IMR-90 (cell line): ENCODE measurements at regions not wholly inside any gene's neighbourhood (a gene's known extent, or its start where the extent isn't known, plus 50 kb on each side); places are given as distances from the start of the nearest gene placed in this dataset.

Source experiments
- ATAC-seq: fragments of 200-7000 bp; cut with Tn5 transposase; 2 replicates; pipeline ENCODE4 v1.9.1; 2020; ENCODE audit warnings: low read depth, mild to moderate bottlenecking, moderate library complexity
- BruUV-seq: library from RNA; stranded (reverse); fragments of 400-500 nt; replicated peaks from 2 replicates; lab custom pipeline; 2021; lab: Mats Ljungman, UMichigan
- CTCF ChIA-PET: fragments of 300-600 bp; formaldehyde crosslinking; extraction: SDS; loops from one replicate; lab custom pipeline; 2021; ENCODE audit warnings: antibody characterized with exemption; lab: Yijun Ruan, JAX
- POLR2A ChIA-PET: fragments of 300-600 bp; sonication (Branson Sonifier 250); formaldehyde crosslinking; loops from one replicate; lab custom pipeline; 2022; ENCODE audit warnings: antibody characterized with exemption; ENCODE audit not compliant: unreplicated experiment; lab: Charles Lee
- DNase-seq: peaks from one replicate; pipeline ENCODE4 v3.0.0; 2013
- H2AFZ ChIP-seq: replicated peaks from 2 replicates; pipeline ENCODE3; 2013; ENCODE audit warnings: low read length, mild to moderate bottlenecking; ENCODE audit not compliant: poor library complexity
- H2AK5ac ChIP-seq: 2 replicates; pipeline ENCODE4 v1.6.1; 2013; ENCODE audit warnings: low read depth, low read length, inconsistent platforms
- H2AK9ac ChIP-seq: replicated peaks from 2 replicates; pipeline ENCODE3; 2013; ENCODE audit warnings: mild to moderate bottlenecking, low read depth, low read length, moderate library complexity; ENCODE audit not compliant: poor library complexity
- H2BK120ac ChIP-seq: 2 replicates; pipeline ENCODE4 v1.6.1; 2013; ENCODE audit warnings: low read depth, low read length, inconsistent platforms
- H2BK15ac ChIP-seq: 3 replicates; pipeline ENCODE4 v1.6.1; 2013; ENCODE audit warnings: low read depth, low read length, inconsistent platforms
- H2BK20ac ChIP-seq: 2 replicates; pipeline ENCODE4 v1.6.1; 2013; ENCODE audit warnings: low read depth, mild to moderate bottlenecking, inconsistent platforms, low read length, moderate library complexity
- H2BK5ac ChIP-seq: 2 replicates; pipeline ENCODE4 v1.6.1; 2013; ENCODE audit warnings: mild to moderate bottlenecking, low read depth, low read length, inconsistent platforms; ENCODE audit not compliant: poor library complexity, severe bottlenecking
- H3K14ac ChIP-seq: replicated peaks from 2 replicates; pipeline ENCODE4 v1.6.1; 2013; ENCODE audit warnings: low read depth, low read length, inconsistent platforms
- H3K18ac ChIP-seq: 2 replicates; pipeline ENCODE4 v1.6.1; 2013; ENCODE audit warnings: low read depth, low read length, control low read depth
- H3K23ac ChIP-seq: 2 replicates; pipeline ENCODE4 v1.6.1; 2013; ENCODE audit warnings: low read depth, low read length, inconsistent platforms
- H3K27ac ChIP-seq: 2 replicates; pipeline ENCODE4 v1.5.1; 2013; ENCODE audit warnings: mild to moderate bottlenecking, control low read depth, low read length; ENCODE audit not compliant: insufficient read depth
- H3K27me3 ChIP-seq: 2 replicates; pipeline ENCODE4 v1.6.1; 2013; ENCODE audit warnings: low read length; ENCODE audit not compliant: control insufficient read depth, insufficient read depth
- H3K36me3 ChIP-seq: 2 replicates; pipeline ENCODE4 v1.6.1; 2013; ENCODE audit warnings: low read length, mixed read lengths; ENCODE audit not compliant: control insufficient read depth, insufficient read depth
- H3K4ac ChIP-seq: 2 replicates; pipeline ENCODE4 v1.6.1; 2013; ENCODE audit warnings: low read depth, low read length, inconsistent platforms
- H3K4me1 ChIP-seq: 2 replicates; pipeline ENCODE4 v1.6.1; 2013; ENCODE audit warnings: low read length, mixed read lengths; ENCODE audit not compliant: control insufficient read depth, insufficient read depth
- H3K4me2 ChIP-seq: 2 replicates; pipeline ENCODE4 v1.6.1; 2013; ENCODE audit warnings: low read depth, mild to moderate bottlenecking, control low read depth, low read length, moderate library complexity
- H3K4me3 ChIP-seq: 2 replicates; pipeline ENCODE4 v1.5.1; 2013; ENCODE audit warnings: low read depth, mild to moderate bottlenecking, control low read depth, low read length, moderate library complexity; ENCODE audit not compliant: insufficient read depth
- H3K56ac ChIP-seq: 2 replicates; pipeline ENCODE4 v1.6.1; 2013; ENCODE audit warnings: low read length, inconsistent platforms; ENCODE audit not compliant: insufficient read depth; ENCODE audit errors: extremely low read depth
- H3K79me1 ChIP-seq, 2 experiments: 2 replicates each; pipeline ENCODE4 v1.6.1; 2013; ENCODE audit warnings: low read length in 2 of 2, inconsistent platforms in 1 of 2, low read depth in 1 of 2
- H3K9ac ChIP-seq: 2 replicates; pipeline ENCODE4 v1.6.1; 2013; ENCODE audit warnings: low read depth, low read length, control low read depth
- H3K9me1 ChIP-seq: 2 replicates; pipeline ENCODE4 v1.6.1; 2013; ENCODE audit warnings: low read length, inconsistent platforms; ENCODE audit not compliant: insufficient read depth
- H3K9me3 ChIP-seq: 2 replicates; pipeline ENCODE4 v1.6.1; 2013; ENCODE audit warnings: low read length; ENCODE audit not compliant: control insufficient read depth, insufficient read depth
- H4K20me1 ChIP-seq: 2 replicates; pipeline ENCODE4 v1.6.1; 2013; ENCODE audit warnings: low read length, inconsistent platforms; ENCODE audit not compliant: insufficient read depth
- H4K5ac ChIP-seq: 2 replicates; pipeline ENCODE4 v1.6.1; 2013; ENCODE audit warnings: mild to moderate bottlenecking, low read depth, low read length, control low read depth
- H4K8ac ChIP-seq, 2 experiments: 2 replicates each; pipeline ENCODE4 v1.6.1; 2013; ENCODE audit warnings: low read depth in 2 of 2, low read length in 2 of 2, control low read depth in 1 of 2, inconsistent platforms in 1 of 2
- H4K91ac ChIP-seq: 2 replicates; pipeline ENCODE4 v1.6.1; 2013; ENCODE audit warnings: low read depth, low read length, inconsistent platforms; ENCODE audit not compliant: insufficient read depth
- FOS ChIP-seq: fragments of 150-350 bp; IDR thresholded peaks from 2 replicates; pipeline ENCODE4 v1.6.1; 2016; ENCODE audit warnings: low read depth, low read length
- MAZ ChIP-seq: IDR thresholded peaks from 2 replicates; pipeline ENCODE4 v1.6.1; 2012; ENCODE audit warnings: low read depth, mild to moderate bottlenecking, low read length, improper control_type of control experiment, moderate library complexity, borderline replicate concordance
- MXI1 ChIP-seq: IDR thresholded peaks from 2 replicates; pipeline ENCODE4 v1.6.1; 2012; ENCODE audit warnings: low read depth, mild to moderate bottlenecking, low read length, moderate library complexity, borderline replicate concordance
- SMC3 ChIP-seq: fragments of 150-350 bp; IDR thresholded peaks from 2 replicates; pipeline ENCODE4 v1.6.1; 2016; ENCODE audit warnings: low read depth, mild to moderate bottlenecking, antibody characterized with exemption, low read length, moderate library complexity
- WGBS, 2 experiments: methylation state at CpG; one replicate each; pipeline versions ENCODE4 v1.1.5 to v1.1.7; 2013; ENCODE audit warnings: missing lambda C conversion rate in 2 of 2; ENCODE audit not compliant: insufficient read length in 1 of 2; ENCODE audit errors: extremely low coverage in 2 of 2; 5-methylcytosine and 5-hydroxymethylcytosine counted together
- dilution Hi-C: fragments of 300-500 bp; cut with HindIII; formaldehyde crosslinking; loops from one replicate; pipeline ENCODE4 v1.14.3; 2018; ENCODE audit warnings: low sequenced_read_pairs; ENCODE audit not compliant: unreplicated experiment
- in situ Hi-C: fragments of 300-500 bp; cut with MboI; formaldehyde crosslinking; loops from 3 replicates; pipeline ENCODE4 v1.14.3; 2019; ENCODE audit warnings: low sequenced_read_pairs, inconsistent platforms, mixed read lengths
- intact Hi-C: fragments of 100-400 bp; cut with micrococcal nuclease; formaldehyde crosslinking; loops from 2 replicates; pipeline ENCODE4 v1.10.0; 2022
- TF ChIP-seq, protein P1 (sequence below): fragments of 150-350 bp; IDR thresholded peaks from 2 replicates; pipeline ENCODE4 v1.6.1; 2016; ENCODE audit warnings: low read depth, mild to moderate bottlenecking, low read length, moderate library complexity, borderline replicate concordance
- TF ChIP-seq, protein P2 (sequence below): conservative IDR thresholded peaks from 2 replicates; pipeline ENCODE4 v1.5.1; 2012; ENCODE audit warnings: mild to moderate bottlenecking, low read depth, low read length, improper control_type of control experiment

DNA sequence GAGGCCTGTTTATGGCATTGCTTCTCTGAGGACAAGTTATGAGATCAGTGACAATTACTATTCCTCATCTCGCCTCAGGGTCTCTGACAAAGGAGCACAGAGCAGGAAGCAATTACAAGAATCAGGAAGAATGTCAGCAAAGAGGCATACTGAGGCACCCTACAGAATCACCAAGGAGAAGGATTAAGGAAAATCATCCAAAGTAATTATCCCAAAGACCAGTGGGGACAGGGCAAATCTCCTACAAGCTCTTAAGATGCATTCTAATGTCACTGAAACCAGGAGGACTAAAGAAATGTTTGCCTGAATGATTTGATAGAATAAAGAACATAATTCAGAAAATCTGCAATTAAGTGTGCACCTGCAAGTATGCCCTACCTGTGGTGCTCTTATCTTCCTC, 206.2 kb downstream of the RCHY1 start:
- no peaks in the 10 kb centered on the region for H3K79me1 ChIP-seq
- H2BK5ac ChIP-seq = no peak overlapping the region
- POLR2A ChIA-PET = no interaction called here
- H3K4me1 ChIP-seq = no peaks in the 10 kb centered on the region; the same call in 1 of the 2 replicates
- no peak overlapping the region for H3K4me2 ChIP-seq
- DNase-seq (no peak), ATAC-seq (no peak)
- H4K5ac ChIP-seq = no peak overlapping the region
- TF ChIP-seq MXI1 (no peak), MAZ (no peak), FOS (no peak), SMC3 (no peak)
- TF ChIP-seq, protein P1, sequence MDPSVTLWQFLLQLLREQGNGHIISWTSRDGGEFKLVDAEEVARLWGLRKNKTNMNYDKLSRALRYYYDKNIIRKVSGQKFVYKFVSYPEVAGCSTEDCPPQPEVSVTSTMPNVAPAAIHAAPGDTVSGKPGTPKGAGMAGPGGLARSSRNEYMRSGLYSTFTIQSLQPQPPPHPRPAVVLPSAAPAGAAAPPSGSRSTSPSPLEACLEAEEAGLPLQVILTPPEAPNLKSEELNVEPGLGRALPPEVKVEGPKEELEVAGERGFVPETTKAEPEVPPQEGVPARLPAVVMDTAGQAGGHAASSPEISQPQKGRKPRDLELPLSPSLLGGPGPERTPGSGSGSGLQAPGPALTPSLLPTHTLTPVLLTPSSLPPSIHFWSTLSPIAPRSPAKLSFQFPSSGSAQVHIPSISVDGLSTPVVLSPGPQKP = no peak
- TF ChIP-seq, protein P2, sequence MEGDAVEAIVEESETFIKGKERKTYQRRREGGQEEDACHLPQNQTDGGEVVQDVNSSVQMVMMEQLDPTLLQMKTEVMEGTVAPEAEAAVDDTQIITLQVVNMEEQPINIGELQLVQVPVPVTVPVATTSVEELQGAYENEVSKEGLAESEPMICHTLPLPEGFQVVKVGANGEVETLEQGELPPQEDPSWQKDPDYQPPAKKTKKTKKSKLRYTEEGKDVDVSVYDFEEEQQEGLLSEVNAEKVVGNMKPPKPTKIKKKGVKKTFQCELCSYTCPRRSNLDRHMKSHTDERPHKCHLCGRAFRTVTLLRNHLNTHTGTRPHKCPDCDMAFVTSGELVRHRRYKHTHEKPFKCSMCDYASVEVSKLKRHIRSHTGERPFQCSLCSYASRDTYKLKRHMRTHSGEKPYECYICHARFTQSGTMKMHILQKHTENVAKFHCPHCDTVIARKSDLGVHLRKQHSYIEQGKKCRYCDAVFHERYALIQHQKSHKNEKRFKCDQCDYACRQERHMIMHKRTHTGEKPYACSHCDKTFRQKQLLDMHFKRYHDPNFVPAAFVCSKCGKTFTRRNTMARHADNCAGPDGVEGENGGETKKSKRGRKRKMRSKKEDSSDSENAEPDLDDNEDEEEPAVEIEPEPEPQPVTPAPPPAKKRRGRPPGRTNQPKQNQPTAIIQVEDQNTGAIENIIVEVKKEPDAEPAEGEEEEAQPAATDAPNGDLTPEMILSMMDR = no peak
- no peak overlapping the region for H3K14ac ChIP-seq
- H3K4ac ChIP-seq = no peak overlapping the region
- no peak overlapping the region for H3K18ac ChIP-seq
- no peak overlapping the region for H2AK5ac ChIP-seq
- H3K36me3 ChIP-seq = no peaks in the 10 kb centered on the region
- no peaks in the 10 kb centered on the region for H3K9me1 ChIP-seq
- H3K9ac ChIP-seq = no peak overlapping the region
- dilution Hi-C loops = no loop called here
- no peak overlapping the region for H3K23ac ChIP-seq
- WGBS, 2 experiments = no CpG with 5 or more reads among the region's 1 CpG
- H3K56ac ChIP-seq = no peak overlapping the region
- H4K91ac ChIP-seq = no peak overlapping the region
- H3K9me3 ChIP-seq = peaks cover 4% of the 10 kb centered on the region; the same call in 1 of the 2 replicates
- no TSS peak for BruUV-seq
- intact Hi-C loops = no loop called here
- H2AFZ ChIP-seq = no peak overlapping the region
- H2AK9ac ChIP-seq = no peak overlapping the region
- no peak overlapping the region for H4K8ac ChIP-seq
- no peaks in the 10 kb centered on the region for H4K20me1 ChIP-seq
- no peak overlapping the region for H2BK20ac ChIP-seq
- CTCF ChIA-PET = no interaction called here
- no peak overlapping the region for H2BK120ac ChIP-seq
- H2BK15ac ChIP-seq = no peak overlapping the region
- in situ Hi-C loops = no loop called here
- no peak overlapping the region for H3K27ac ChIP-seq
- peaks cover 2% of the 10 kb centered on the region; the same call in 1 of the 2 replicates for H3K27me3 ChIP-seq
- H3K4me3 ChIP-seq = no peak overlapping the region
